H1 (cell line): ENCODE measurements at regions not wholly inside any gene's neighbourhood (a gene's known extent, or its start where the extent isn't known, plus 50 kb on each side); places are given as distances from the start of the nearest gene placed in this dataset.

Experiments used
- CTCF ChIA-PET: fragments of 300-600 bp; sonication (Branson Sonifier 250); formaldehyde crosslinking; loops from one replicate; lab custom pipeline; 2021; ENCODE audit not compliant: partially characterized antibody; lab: Charles Lee
- POLR2A ChIA-PET: fragments of 300-600 bp; sonication (Branson Sonifier 250); formaldehyde crosslinking; loops from one replicate; lab custom pipeline; 2021; ENCODE audit warnings: inconsistent platforms; ENCODE audit not compliant: partially characterized antibody; lab: Charles Lee
- DNase-seq, 2 experiments: peaks; one replicate each; pipeline versions ENCODE4 v3.0.0 to v3.0.0-alpha.2; 2010 to 2022; ENCODE audit warnings: low spot score in 2 of 2, low read depth in 1 of 2, mixed read lengths in 1 of 2
- FAIRE-seq: peaks from 2 replicates; lab custom pipeline; 2011; peaks lifted over from hg19 to GRCh38; lab: Jason Lieb, UNC
- H2AFZ ChIP-seq: 2 replicates; pipeline ENCODE4 v1.8.1; 2012; ENCODE audit warnings: low read length, inconsistent platforms
- H2AK5ac ChIP-seq: 2 replicates; pipeline ENCODE4 v1.6.1; 2013; ENCODE audit warnings: low read depth, low read length
- H2BK120ac ChIP-seq: replicated peaks from 2 replicates; pipeline ENCODE3; 2013; ENCODE audit warnings: low read depth, low read length, inconsistent platforms
- H2BK12ac ChIP-seq: 2 replicates; pipeline ENCODE4 v1.6.1; 2013; ENCODE audit warnings: low read depth, low read length
- H2BK15ac ChIP-seq: 2 replicates; pipeline ENCODE4 v1.6.1; 2013; ENCODE audit warnings: low read length
- H2BK20ac ChIP-seq: 2 replicates; pipeline ENCODE4 v1.6.1; 2013; ENCODE audit warnings: low read length
- H2BK5ac ChIP-seq: 2 replicates; pipeline ENCODE4 v1.6.1; 2013; ENCODE audit warnings: low read depth, low read length
- H3K14ac ChIP-seq: 2 replicates; pipeline ENCODE4 v1.6.1; 2013; ENCODE audit warnings: inconsistent platforms; ENCODE audit not compliant: insufficient read length
- H3K18ac ChIP-seq: 2 replicates; pipeline ENCODE4 v1.6.1; 2013; ENCODE audit warnings: low read length; ENCODE audit errors: extremely low read depth
- H3K23ac ChIP-seq: 2 replicates; pipeline ENCODE4 v1.6.1; 2013; ENCODE audit warnings: inconsistent platforms; ENCODE audit not compliant: insufficient read length
- H3K23me2 ChIP-seq: 2 replicates; pipeline ENCODE4 v1.6.1; 2013; ENCODE audit warnings: low read depth, low read length
- H3K27ac ChIP-seq: 2 replicates; pipeline ENCODE4 v1.6.1; 2011; ENCODE audit warnings: low read depth, low read length, inconsistent platforms
- H3K27me3 ChIP-seq, 4 experiments: replicated peaks in 1 of 4; 1 replicate in 1 of 4; 2 replicates in 3 of 4; pipeline versions ENCODE4 v1.6.1 to v1.8.1; 2011 to 2013; ENCODE audit warnings: low read length in 3 of 4, mild to moderate bottlenecking in 3 of 4, inconsistent platforms in 2 of 4, mixed read lengths in 2 of 4, moderate library complexity in 1 of 4; ENCODE audit not compliant: control insufficient read depth in 3 of 4, insufficient read depth in 3 of 4; ENCODE audit errors: extremely low read depth in 1 of 4
- H3K36me3 ChIP-seq, 4 experiments: 2 replicates each; pipeline versions ENCODE4 v1.6.1 to v1.8.1; 2011 to 2013; ENCODE audit warnings: mild to moderate bottlenecking in 4 of 4, low read length in 3 of 4, moderate library complexity in 2 of 4, control low read depth in 1 of 4, inconsistent platforms in 1 of 4; ENCODE audit not compliant: insufficient read depth in 4 of 4, control insufficient read depth in 2 of 4
- H3K4ac ChIP-seq: replicated peaks from 2 replicates; pipeline ENCODE3; 2013; ENCODE audit warnings: low read length, low read depth, mixed read lengths, inconsistent platforms; ENCODE audit not compliant: insufficient read length
- H3K4me1 ChIP-seq, 4 experiments: replicated peaks in 1 of 4; 1 replicate in 1 of 4; 2 replicates in 3 of 4; pipeline versions ENCODE4 v1.6.1 to v1.8.1; 2011 to 2013; ENCODE audit warnings: low read length in 3 of 4, inconsistent platforms in 2 of 4, mixed read lengths in 1 of 4; ENCODE audit not compliant: insufficient read depth in 4 of 4, control insufficient read depth in 3 of 4
- H3K4me2 ChIP-seq, 2 experiments: 2 replicates each; pipeline versions ENCODE4 v1.6.1 to v1.8.1; 2011 to 2013; ENCODE audit warnings: low read depth in 2 of 2, low read length in 2 of 2, control low read depth in 1 of 2, inconsistent platforms in 1 of 2, mild to moderate bottlenecking in 1 of 2; ENCODE audit not compliant: insufficient read depth in 1 of 2
- H3K4me3 ChIP-seq, 4 experiments: fragments of 200-600, 300-600 bp in 1 of 4; sonication (generic), shearing (Covaris generic), sonication (Bioruptor Twin) in 1 of 4; 2 replicates each; pipeline versions ENCODE4 v1.5.1 to v1.8.1; 2011 to 2016; ENCODE audit warnings: low read length in 4 of 4, low read depth in 3 of 4, control low read depth in 2 of 4, inconsistent platforms in 2 of 4, mild to moderate bottlenecking in 2 of 4, mixed read lengths in 1 of 4, moderate library complexity in 1 of 4; ENCODE audit not compliant: insufficient read depth in 2 of 4; ENCODE audit errors: extremely low read depth in 1 of 4
- H3K56ac ChIP-seq: replicated peaks from 2 replicates; pipeline ENCODE3; 2013; ENCODE audit warnings: low read depth, mild to moderate bottlenecking, mixed read lengths, low read length, inconsistent platforms; ENCODE audit not compliant: insufficient read length
- H3K79me1 ChIP-seq: 2 replicates; pipeline ENCODE4 v1.6.1; 2013; ENCODE audit warnings: low read depth, low read length, control low read depth
- H3K79me2 ChIP-seq, 2 experiments: 2 replicates each; pipeline versions ENCODE4 v1.6.1 to v1.8.1; 2012 to 2013; ENCODE audit warnings: low read length in 2 of 2, mild to moderate bottlenecking in 2 of 2, inconsistent platforms in 1 of 2; ENCODE audit not compliant: insufficient read depth in 2 of 2, control insufficient read depth in 1 of 2
- H3K9ac ChIP-seq, 4 experiments: replicated peaks in 1 of 4; 1 replicate in 1 of 4; 2 replicates in 3 of 4; pipeline versions ENCODE4 v1.6.1 to v1.8.1; 2011 to 2013; ENCODE audit warnings: low read depth in 3 of 4, low read length in 3 of 4, control low read depth in 2 of 4, mild to moderate bottlenecking in 2 of 4, moderate library complexity in 2 of 4, inconsistent platforms in 1 of 4; ENCODE audit errors: extremely low read depth in 1 of 4
- H3K9me3 ChIP-seq, 2 experiments: 2 replicates each; pipeline versions ENCODE4 v1.6.1 to v1.8.1; 2012 to 2013; ENCODE audit warnings: mild to moderate bottlenecking in 2 of 2, moderate library complexity in 2 of 2, control low read depth in 1 of 2, inconsistent platforms in 1 of 2, low read depth in 1 of 2, low read length in 1 of 2, mixed read lengths in 1 of 2; ENCODE audit not compliant: insufficient read depth in 2 of 2
- H4K20me1 ChIP-seq, 2 experiments: replicated peaks in 1 of 2; 2 replicates each; pipeline versions ENCODE3 to v1.8.1; 2011 to 2013; ENCODE audit warnings: inconsistent platforms in 2 of 2, low read length in 2 of 2, mild to moderate bottlenecking in 1 of 2; ENCODE audit not compliant: insufficient read depth in 2 of 2, control insufficient read depth in 1 of 2
- H4K5ac ChIP-seq: 2 replicates; pipeline ENCODE4 v1.6.1; 2013; ENCODE audit warnings: low read length, low read depth, mixed read lengths, inconsistent platforms; ENCODE audit not compliant: insufficient read length
- H4K8ac ChIP-seq: 2 replicates; pipeline ENCODE4 v1.8.0; 2013; ENCODE audit warnings: mild to moderate bottlenecking, moderate library complexity, low read length, inconsistent platforms; ENCODE audit not compliant: insufficient read depth; ENCODE audit errors: extremely low read depth
- H4K91ac ChIP-seq: replicated peaks from 2 replicates; pipeline ENCODE3; 2013; ENCODE audit warnings: low read length, mixed read lengths, inconsistent platforms; ENCODE audit not compliant: insufficient read length
- ASH2L ChIP-seq: fragments of 200-600, 300-600 bp; sonication (generic); IDR thresholded peaks from one replicate; pipeline ENCODE4 v1.7.1; 2017; ENCODE audit warnings: low read length
- BACH1 ChIP-seq: IDR thresholded peaks from 2 replicates; pipeline ENCODE4 v1.6.1; 2012; ENCODE audit warnings: low read length, improper control_type of control experiment
- BCL11A ChIP-seq, 2 experiments: IDR thresholded peaks; one replicate each; pipeline ENCODE4 v1.6.1; 2011; ENCODE audit warnings: low read depth in 2 of 2, low read length in 2 of 2, mild to moderate bottlenecking in 2 of 2
- EP300 ChIP-seq, 2 experiments: IDR thresholded peaks; 1 replicate in 1 of 2; 2 replicates in 1 of 2; pipeline ENCODE4 v1.6.1; 2011 to 2012; ENCODE audit warnings: low read depth in 2 of 2, low read length in 2 of 2, mild to moderate bottlenecking in 2 of 2, borderline replicate concordance in 1 of 2, inconsistent platforms in 1 of 2, moderate library complexity in 1 of 2
- FOSL1 ChIP-seq: IDR thresholded peaks from 2 replicates; pipeline ENCODE4 v1.6.1; 2011; ENCODE audit warnings: mild to moderate bottlenecking, low read depth, low read length, moderate library complexity; ENCODE audit not compliant: insufficient read depth
- GTF2F1 ChIP-seq: IDR thresholded peaks from 2 replicates; pipeline ENCODE4 v1.6.1; 2012; ENCODE audit warnings: low read depth, low read length, improper control_type of control experiment, borderline replicate concordance
- HDAC6 ChIP-seq: IDR thresholded peaks from one replicate; pipeline ENCODE4 v1.7.1; 2012; ENCODE audit warnings: low read depth, mild to moderate bottlenecking, inconsistent platforms, low read length, moderate library complexity
- JUN ChIP-seq: IDR thresholded peaks from 2 replicates; pipeline ENCODE4 v1.6.1; 2011; ENCODE audit warnings: low read depth, mild to moderate bottlenecking, improper control_type of control experiment, low read length
- MAFK ChIP-seq: IDR thresholded peaks from 2 replicates; pipeline ENCODE4 v1.6.1; 2012; ENCODE audit warnings: low read depth, mild to moderate bottlenecking, improper control_type of control experiment, low read length
- SAP30 ChIP-seq: fragments of 300-600 bp; sonication (generic); IDR thresholded peaks from 2 replicates; pipeline ENCODE4 v1.7.1; 2012; ENCODE audit warnings: low read length, moderate library complexity, mild to moderate bottlenecking, inconsistent platforms; ENCODE audit not compliant: insufficient read depth, insufficient replicate concordance
- SIRT6 ChIP-seq: IDR thresholded peaks from one replicate; pipeline ENCODE4 v1.7.1; 2012; ENCODE audit warnings: low read length, inconsistent platforms
- SIX5 ChIP-seq: IDR thresholded peaks from 2 replicates; pipeline ENCODE4 v1.6.1; 2011; ENCODE audit warnings: mild to moderate bottlenecking, low read depth, low read length
- SP2 ChIP-seq: IDR thresholded peaks from 2 replicates; pipeline ENCODE4 v1.6.1; 2012; ENCODE audit warnings: mild to moderate bottlenecking, low read length, inconsistent platforms
- TAF7 ChIP-seq: optimal IDR thresholded peaks from 2 replicates; pipeline ENCODE3; 2011; ENCODE audit warnings: low read depth, mild to moderate bottlenecking, inconsistent platforms, low read length, moderate library complexity, borderline replicate concordance
- TCF12 ChIP-seq: IDR thresholded peaks from 2 replicates; pipeline ENCODE4 v1.6.1; 2011; ENCODE audit warnings: low read depth, mild to moderate bottlenecking, low read length
- YY1 ChIP-seq: IDR thresholded peaks from 2 replicates; pipeline ENCODE4 v1.6.1; 2011; ENCODE audit warnings: low read depth, mild to moderate bottlenecking, low read length
- ZNF274 ChIP-seq: IDR thresholded peaks from 2 replicates; pipeline ENCODE4 v1.7.0; 2012; ENCODE audit warnings: low read length, borderline replicate concordance; ENCODE audit errors: extremely low read depth
- WGBS, 2 experiments: shearing (Covaris generic) in 1 of 2; methylation state at CpG; one replicate each; pipeline versions ENCODE4 v1.1.6 to v1.1.7; 2013 to 2015; ENCODE audit warnings: low lambda C conversion rate in 2 of 2, mixed read lengths in 2 of 2, inconsistent platforms in 1 of 2, low coverage in 1 of 2, missing lambda C conversion rate in 1 of 2; ENCODE audit not compliant: insufficient replicate concordance in 2 of 2, insufficient coverage in 1 of 2, insufficient read length in 1 of 2; ENCODE audit errors: extremely low coverage in 1 of 2, missing lambda C conversion rate in 1 of 2; 5-methylcytosine and 5-hydroxymethylcytosine counted together

DNA sequence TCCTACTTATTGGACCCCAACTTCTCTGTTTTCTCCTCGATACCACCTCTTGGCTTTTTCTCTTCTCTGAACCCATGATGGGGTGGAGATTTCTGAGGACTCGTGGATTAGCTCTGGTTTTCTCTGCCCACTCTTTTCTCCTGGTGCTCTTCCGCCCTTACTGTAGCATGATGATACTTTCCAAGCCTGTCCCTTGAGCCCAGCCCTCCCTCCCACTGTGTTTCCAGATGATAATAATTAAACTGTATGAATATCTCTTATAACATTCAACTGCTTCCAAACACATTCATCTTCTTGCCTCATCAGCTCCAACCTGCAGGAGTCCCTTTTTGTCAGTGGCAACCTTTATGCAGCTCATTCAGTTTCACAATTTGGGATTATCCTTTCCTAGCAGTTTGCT, 494.2 kb upstream of the KLF4 start:
- Histone ChIP-seq H3K9me3 (no peaks in the 10 kb centered on the region), H2BK5ac (no peak overlapping the region), H3K4me1 (no peaks in the 10 kb centered on the region), H3K27ac (no peak overlapping the region), H3K4me3 (no peak overlapping the region), H4K91ac (no peak overlapping the region), H3K4me2 (no peak overlapping the region), H3K9ac (no peak overlapping the region), H2BK15ac (no peak overlapping the region), H2BK12ac (no peak overlapping the region), H3K4ac (no peak overlapping the region), H3K56ac (no peak overlapping the region), H4K20me1 (no peaks in the 10 kb centered on the region), H2AK5ac (no peak overlapping the region), H4K8ac (no peak overlapping the region), H3K27me3 (no peaks in the 10 kb centered on the region), H2BK20ac (no peak overlapping the region), H3K23ac (no peak overlapping the region), H2AFZ (no peak overlapping the region), H3K18ac (no peak overlapping the region), H3K79me1 (no peaks in the 10 kb centered on the region), H3K14ac (no peak overlapping the region), H3K79me2 (no peaks in the 10 kb centered on the region), H3K36me3 (no peaks in the 10 kb centered on the region), H2BK120ac (no peak overlapping the region), H4K5ac (no peak overlapping the region), H3K23me2 (no peaks in the 10 kb centered on the region)
- FAIRE-seq, result no peak
- CTCF ChIA-PET, result interaction anchor here (1.2 kb wide), 1 partner anchor 11 kb away, joined by 3 read pairs; no protein-coding TSS in a partner anchor
- WGBS, 2 experiments, result 71% methylated on average over 3 of the region's 3 CpGs; no CpG with 5 or more reads in 1 of the 2 experiments
- no peak for DNase-seq
- POLR2A ChIA-PET, result no interaction called here
- TF ChIP-seq FOSL1 (no peak), SIRT6 (no peak), BCL11A (IDR thresholded peaks at IDR 0.05; ENCODE audit: low read depth in 2 of 2, low read length in 2 of 2) (no peak), HDAC6 (no peak), MAFK (no peak), GTF2F1 (no peak), SP2 (no peak), SIX5 (no peak), ASH2L (no peak), TAF7 (no peak), JUN (no peak), SAP30 (no peak), ZNF274 (no peak), YY1 (no peak), BACH1 (no peak), EP300 (IDR thresholded peaks at IDR 0.05; ENCODE audit: borderline replicate concordance in 1 of 2, low read depth in 2 of 2, low read length in 2 of 2) (no peak), TCF12 (no peak)
